NT2/D1 (cell line): ENCODE measurements at regions not wholly inside any gene's neighbourhood (a gene's known extent, or its start where the extent isn't known, plus 50 kb on each side); places are given as distances from the start of the nearest gene placed in this dataset.

Source experiments
- SUZ12 ChIP-seq: IDR thresholded peaks from 2 replicates; pipeline ENCODE4 v1.6.1; 2011; ENCODE audit not compliant: insufficient read length, insufficient read depth; ENCODE audit errors: extremely low read depth
- YY1 ChIP-seq: IDR thresholded peaks from 2 replicates; pipeline ENCODE4 v1.6.1; 2011; ENCODE audit not compliant: insufficient read length, insufficient read depth
- ZNF274 ChIP-seq: IDR thresholded peaks from 2 replicates; pipeline ENCODE4 v1.6.1; 2011; ENCODE audit warnings: mild to moderate bottlenecking, low read depth, low read length

DNA sequence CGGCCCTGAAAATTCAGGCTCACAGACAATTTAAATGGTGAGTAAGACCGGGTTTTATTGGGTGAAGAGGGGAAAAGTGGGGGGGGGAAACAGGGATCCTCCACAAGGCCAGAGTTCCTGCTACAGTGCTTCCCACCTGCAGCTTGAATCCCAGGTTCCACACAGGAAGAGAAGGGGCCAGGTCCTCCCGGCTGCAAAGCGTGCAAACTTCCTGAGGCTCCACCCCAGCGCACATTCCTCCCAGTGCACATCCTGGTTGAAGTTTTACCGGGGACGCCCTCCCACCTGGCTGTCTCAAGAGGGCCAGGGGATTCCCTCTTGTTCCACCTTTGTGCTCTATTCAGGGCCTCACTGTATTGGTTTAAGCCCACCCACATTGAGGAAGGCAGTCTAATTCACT is 347.7 kb upstream of the REG3G start:
- TF ChIP-seq YY1: no peak
- no peak for TF ChIP-seq SUZ12
- no peak for TF ChIP-seq ZNF274
